ENCODE measurements at regions not wholly inside any gene's neighbourhood (a gene's known extent, or its start where the extent isn't known, plus 50 kb on each side); places are given as distances from the start of the nearest gene placed in this dataset.

DNA sequence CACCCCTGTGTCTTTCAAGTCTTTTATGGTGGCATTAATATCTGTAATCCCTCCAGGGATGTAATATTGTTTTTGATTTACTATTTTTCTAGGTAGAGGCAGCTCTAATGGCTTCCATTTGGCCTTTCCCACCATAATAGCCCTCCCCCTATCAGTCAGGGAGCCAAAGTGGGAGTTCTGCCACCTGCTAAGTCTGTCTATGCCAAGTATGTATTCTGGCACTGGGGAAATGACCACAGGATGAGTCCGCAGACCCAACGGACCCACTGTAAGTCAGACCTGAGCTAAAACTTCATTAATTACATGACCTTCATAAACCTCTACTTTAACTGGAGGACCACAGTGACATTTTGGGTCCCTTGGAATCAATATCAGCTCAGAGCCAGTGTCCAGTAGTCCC, 77.1 kb downstream of the GBP6 start:
- no peaks in the 10 kb centered on the region for H3K9me3 ChIP-seq (ENCODE audit: control insufficient read depth, low read depth, low read length)
- no peak overlapping the region for H3K4me2 ChIP-seq (ENCODE audit: insufficient read depth, insufficient read length, low read length)
- no peaks in the 10 kb centered on the region for H3K79me1 ChIP-seq (ENCODE audit: insufficient read depth, low read depth, low read length, poor library complexity, severe bottlenecking)
- H2AK5ac ChIP-seq (ENCODE audit: insufficient read length, low read length) = no peak overlapping the region
- TF ChIP-seq, protein P1, sequence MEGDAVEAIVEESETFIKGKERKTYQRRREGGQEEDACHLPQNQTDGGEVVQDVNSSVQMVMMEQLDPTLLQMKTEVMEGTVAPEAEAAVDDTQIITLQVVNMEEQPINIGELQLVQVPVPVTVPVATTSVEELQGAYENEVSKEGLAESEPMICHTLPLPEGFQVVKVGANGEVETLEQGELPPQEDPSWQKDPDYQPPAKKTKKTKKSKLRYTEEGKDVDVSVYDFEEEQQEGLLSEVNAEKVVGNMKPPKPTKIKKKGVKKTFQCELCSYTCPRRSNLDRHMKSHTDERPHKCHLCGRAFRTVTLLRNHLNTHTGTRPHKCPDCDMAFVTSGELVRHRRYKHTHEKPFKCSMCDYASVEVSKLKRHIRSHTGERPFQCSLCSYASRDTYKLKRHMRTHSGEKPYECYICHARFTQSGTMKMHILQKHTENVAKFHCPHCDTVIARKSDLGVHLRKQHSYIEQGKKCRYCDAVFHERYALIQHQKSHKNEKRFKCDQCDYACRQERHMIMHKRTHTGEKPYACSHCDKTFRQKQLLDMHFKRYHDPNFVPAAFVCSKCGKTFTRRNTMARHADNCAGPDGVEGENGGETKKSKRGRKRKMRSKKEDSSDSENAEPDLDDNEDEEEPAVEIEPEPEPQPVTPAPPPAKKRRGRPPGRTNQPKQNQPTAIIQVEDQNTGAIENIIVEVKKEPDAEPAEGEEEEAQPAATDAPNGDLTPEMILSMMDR (conservative IDR thresholded peaks at IDR 0.05) = no peak
- H4K5ac ChIP-seq (ENCODE audit: insufficient read length, low read depth, low read length) = no peak overlapping the region
- H3K56ac ChIP-seq (ENCODE audit: insufficient read length, low read depth, low read length) = no peak overlapping the region
- no peak overlapping the region for H2BK12ac ChIP-seq (ENCODE audit: insufficient read length, low read depth, low read length)
- no peak overlapping the region for H2BK20ac ChIP-seq (ENCODE audit: low read depth, low read length, poor library complexity, severe bottlenecking)
- no peak overlapping the region for H3K14ac ChIP-seq (ENCODE audit: insufficient read depth, low read length)
- H3K18ac ChIP-seq (ENCODE audit: insufficient read length, low read depth, low read length) = no peak overlapping the region
- no peak overlapping the region for H2BK5ac ChIP-seq (ENCODE audit: insufficient read length, low read length)
- no peak overlapping the region for H4K8ac ChIP-seq (replicated peaks; ENCODE audit: insufficient read length, low read depth, low read length)
- H3K27me3 Mint-ChIP-seq (ENCODE audit: low read depth) = peaks cover 7% of the 10 kb centered on the region
- H3K23ac ChIP-seq (ENCODE audit: insufficient read length, low read depth, low read length) = no peak overlapping the region
- no peak overlapping the region for H3K9ac ChIP-seq (ENCODE audit: extremely low read depth, insufficient read length, low read length)
- no peaks in the 10 kb centered on the region for H3K27me3 ChIP-seq (ENCODE audit: insufficient read depth, low read length)
- peaks cover 4 to 13% (median 10%) of the 10 kb centered on the region in 3 experiments for H3K36me3 Mint-ChIP-seq (ENCODE audit: insufficient read depth in 1 of 3, low read depth in 3 of 3)
- no peak overlapping the region for H3K4me3 Mint-ChIP-seq
- H2BK120ac ChIP-seq (ENCODE audit: low read depth, low read length, poor library complexity, severe bottlenecking) = no peak overlapping the region
- H3K27ac ChIP-seq (ENCODE audit: insufficient read length, low read depth, low read length) = no peak overlapping the region
- H3T11ph ChIP-seq (ENCODE audit: low read length) = no peak overlapping the region
- H2AFZ ChIP-seq (ENCODE audit: low read length) = no peak overlapping the region
- no peaks in the 10 kb centered on the region for H3K4me1 ChIP-seq (ENCODE audit: insufficient read depth, low read length)
- H3K79me2 ChIP-seq (ENCODE audit: insufficient read depth, low read length) = no peaks in the 10 kb centered on the region
- H3K4ac ChIP-seq (ENCODE audit: low read depth, low read length) = no peak overlapping the region
- WGBS (ENCODE audit: extremely low coverage, insufficient read length, low lambda C conversion rate) = no CpG with 5 or more reads among the region's 2 CpGs
- no peak overlapping the region for H2BK15ac ChIP-seq (ENCODE audit: low read depth, low read length)
- no peak overlapping the region for H4K91ac ChIP-seq (ENCODE audit: insufficient read length, low read depth, low read length)
- no peaks in the 10 kb centered on the region for H3K23me2 ChIP-seq (ENCODE audit: insufficient read length, low read depth, low read length, poor library complexity, severe bottlenecking)
- no peak overlapping the region for H3K27ac Mint-ChIP-seq
- no peaks in the 10 kb centered on the region for H3K4me1 Mint-ChIP-seq
- peaks cover 20 to 34% of the 10 kb centered on the region in 2 experiments for H3K9me3 Mint-ChIP-seq
- H4K20me1 ChIP-seq (ENCODE audit: control insufficient read depth, insufficient read depth, insufficient read length) = no peaks in the 10 kb centered on the region
- DNase-seq = no peak

Data from H9 (cell line).